ENCODE measurements at regions not wholly inside any gene's neighbourhood (a gene's known extent, or its start where the extent isn't known, plus 50 kb on each side); places are given as distances from the start of the nearest gene placed in this dataset.

- TF ChIP-seq RAD21 (IDR thresholded peaks at IDR 0.05) (no peak), HNF4A (conservative IDR thresholded peaks at IDR 0.05) (peak; percentile 61 to 71)
- TF ChIP-seq, protein P1, sequence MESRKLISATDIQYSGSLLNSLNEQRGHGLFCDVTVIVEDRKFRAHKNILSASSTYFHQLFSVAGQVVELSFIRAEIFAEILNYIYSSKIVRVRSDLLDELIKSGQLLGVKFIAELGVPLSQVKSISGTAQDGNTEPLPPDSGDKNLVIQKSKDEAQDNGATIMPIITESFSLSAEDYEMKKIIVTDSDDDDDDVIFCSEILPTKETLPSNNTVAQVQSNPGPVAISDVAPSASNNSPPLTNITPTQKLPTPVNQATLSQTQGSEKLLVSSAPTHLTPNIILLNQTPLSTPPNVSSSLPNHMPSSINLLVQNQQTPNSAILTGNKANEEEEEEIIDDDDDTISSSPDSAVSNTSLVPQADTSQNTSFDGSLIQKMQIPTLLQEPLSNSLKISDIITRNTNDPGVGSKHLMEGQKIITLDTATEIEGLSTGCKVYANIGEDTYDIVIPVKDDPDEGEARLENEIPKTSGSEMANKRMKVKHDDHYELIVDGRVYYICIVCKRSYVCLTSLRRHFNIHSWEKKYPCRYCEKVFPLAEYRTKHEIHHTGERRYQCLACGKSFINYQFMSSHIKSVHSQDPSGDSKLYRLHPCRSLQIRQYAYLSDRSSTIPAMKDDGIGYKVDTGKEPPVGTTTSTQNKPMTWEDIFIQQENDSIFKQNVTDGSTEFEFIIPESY (IDR thresholded peaks at IDR 0.05): no peak
Observed at GRCh38 chr17:71170070-71170469, 950.8 kb upstream of the SOX9 start (continued).

DNA sequence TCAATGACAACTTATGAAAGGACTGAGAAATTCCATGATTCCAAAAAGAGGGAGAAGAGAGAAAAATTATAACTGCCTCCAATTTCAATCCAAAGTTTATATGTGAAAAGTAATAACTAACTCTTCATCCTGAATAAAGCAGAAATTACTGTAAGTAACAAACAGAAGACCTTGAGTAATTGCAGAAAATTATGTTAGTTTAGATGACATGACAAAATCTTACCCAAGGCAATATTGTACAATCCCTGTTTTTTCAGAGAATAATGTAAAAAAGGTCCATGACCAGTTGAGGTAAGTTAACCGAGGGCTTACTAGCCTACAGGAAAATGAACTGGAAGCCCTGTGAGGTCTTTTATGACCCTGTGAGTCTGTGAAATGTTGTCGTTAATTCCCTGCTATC, 949.5 kb upstream of the SOX9 start:
- no peaks in the 10 kb centered on the region for H3K36me3 ChIP-seq (ENCODE audit: control insufficient read depth in 4 of 4, insufficient read depth in 3 of 4, low read depth in 1 of 4, low read length in 3 of 4)
- no peak overlapping the region for H3K9ac ChIP-seq (ENCODE audit: low read depth in 1 of 2, low read length in 2 of 2)
- no peak for DNase-seq (ENCODE audit: low spot score)
- H3K27ac ChIP-seq (ENCODE audit: low read depth in 1 of 2, low read length in 2 of 2): no peak overlapping the region
- TF ChIP-seq HNF4G (IDR thresholded peaks at IDR 0.05) (no peak), GABPA (IDR thresholded peaks at IDR 0.05 in 1 of 2, conservative IDR thresholded peaks at IDR 0.05 in 1 of 2) (no peak), RAD21 (IDR thresholded peaks at IDR 0.05) (no peak), NR2F2 (IDR thresholded peaks at IDR 0.05) (no peak), CTCF (IDR thresholded peaks at IDR 0.05; ENCODE audit: low read depth, low read length, missing input control) (no peak)
- TF ChIP-seq, protein P2, sequence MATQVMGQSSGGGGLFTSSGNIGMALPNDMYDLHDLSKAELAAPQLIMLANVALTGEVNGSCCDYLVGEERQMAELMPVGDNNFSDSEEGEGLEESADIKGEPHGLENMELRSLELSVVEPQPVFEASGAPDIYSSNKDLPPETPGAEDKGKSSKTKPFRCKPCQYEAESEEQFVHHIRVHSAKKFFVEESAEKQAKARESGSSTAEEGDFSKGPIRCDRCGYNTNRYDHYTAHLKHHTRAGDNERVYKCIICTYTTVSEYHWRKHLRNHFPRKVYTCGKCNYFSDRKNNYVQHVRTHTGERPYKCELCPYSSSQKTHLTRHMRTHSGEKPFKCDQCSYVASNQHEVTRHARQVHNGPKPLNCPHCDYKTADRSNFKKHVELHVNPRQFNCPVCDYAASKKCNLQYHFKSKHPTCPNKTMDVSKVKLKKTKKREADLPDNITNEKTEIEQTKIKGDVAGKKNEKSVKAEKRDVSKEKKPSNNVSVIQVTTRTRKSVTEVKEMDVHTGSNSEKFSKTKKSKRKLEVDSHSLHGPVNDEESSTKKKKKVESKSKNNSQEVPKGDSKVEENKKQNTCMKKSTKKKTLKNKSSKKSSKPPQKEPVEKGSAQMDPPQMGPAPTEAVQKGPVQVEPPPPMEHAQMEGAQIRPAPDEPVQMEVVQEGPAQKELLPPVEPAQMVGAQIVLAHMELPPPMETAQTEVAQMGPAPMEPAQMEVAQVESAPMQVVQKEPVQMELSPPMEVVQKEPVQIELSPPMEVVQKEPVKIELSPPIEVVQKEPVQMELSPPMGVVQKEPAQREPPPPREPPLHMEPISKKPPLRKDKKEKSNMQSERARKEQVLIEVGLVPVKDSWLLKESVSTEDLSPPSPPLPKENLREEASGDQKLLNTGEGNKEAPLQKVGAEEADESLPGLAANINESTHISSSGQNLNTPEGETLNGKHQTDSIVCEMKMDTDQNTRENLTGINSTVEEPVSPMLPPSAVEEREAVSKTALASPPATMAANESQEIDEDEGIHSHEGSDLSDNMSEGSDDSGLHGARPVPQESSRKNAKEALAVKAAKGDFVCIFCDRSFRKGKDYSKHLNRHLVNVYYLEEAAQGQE (IDR thresholded peaks at IDR 0.05): no peak
- H3K9me3 ChIP-seq (ENCODE audit: control insufficient read depth in 4 of 4, low read length in 3 of 4): no peaks in the 10 kb centered on the region
- WGBS: 87% methylated on average over 2 of the region's 2 CpGs
- peaks cover 0 to 4% (median 0%) of the 10 kb centered on the region in 4 donors for H3K4me1 ChIP-seq (ENCODE audit: control insufficient read depth in 4 of 4, insufficient read depth in 4 of 4, low read length in 3 of 4)
- no peaks in the 10 kb centered on the region for H3K27me3 ChIP-seq (ENCODE audit: control insufficient read depth in 4 of 4, insufficient read depth in 4 of 4, low read length in 3 of 4)
- H3K4me3 ChIP-seq (ENCODE audit: low read depth in 1 of 3, low read length in 3 of 3): no peak overlapping the region

DNA sequence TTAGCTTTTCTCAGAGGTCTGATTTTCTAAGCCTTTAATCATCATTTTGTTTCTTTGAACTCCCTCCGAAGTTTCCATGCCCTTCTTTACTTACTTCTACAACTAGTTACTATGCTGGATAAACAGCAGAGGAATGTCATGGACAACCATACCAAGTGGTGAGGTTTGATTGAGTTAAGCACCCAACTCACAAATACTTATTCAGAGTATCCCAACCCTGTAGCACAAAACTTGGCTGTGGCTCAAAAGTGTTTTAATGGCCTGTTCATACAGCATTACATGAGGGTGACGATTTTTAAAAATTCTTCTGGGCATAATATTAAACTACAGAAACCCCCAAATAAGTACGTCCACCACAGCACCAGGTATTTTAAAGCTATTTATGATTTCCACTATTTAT, 946.8 kb upstream of the SOX9 start:
- Histone ChIP-seq H3K4me1 (ENCODE audit: control insufficient read depth in 4 of 4, insufficient read depth in 4 of 4, low read length in 3 of 4) (peaks cover 0 to 4% (median 0%) of the 10 kb centered on the region in 4 donors), H3K36me3 (ENCODE audit: control insufficient read depth in 4 of 4, insufficient read depth in 3 of 4, low read depth in 1 of 4, low read length in 3 of 4) (no peaks in the 10 kb centered on the region), H3K27ac (ENCODE audit: low read depth in 1 of 2, low read length in 2 of 2) (no peak overlapping the region), H3K27me3 (ENCODE audit: control insufficient read depth in 4 of 4, insufficient read depth in 4 of 4, low read length in 3 of 4) (no peaks in the 10 kb centered on the region), H3K9ac (ENCODE audit: low read depth in 1 of 2, low read length in 2 of 2) (no peak overlapping the region), H3K4me3 (ENCODE audit: low read depth in 1 of 3, low read length in 3 of 3) (no peak overlapping the region), H3K9me3 (ENCODE audit: control insufficient read depth in 4 of 4, low read length in 3 of 4) (no peaks in the 10 kb centered on the region)
- WGBS: 86% methylated on average over 3 of the region's 3 CpGs
- no peak for DNase-seq (ENCODE audit: low spot score)
- no peak for TF ChIP-seq JUND (IDR thresholded peaks at IDR 0.05)
- TF ChIP-seq, protein P1 (IDR thresholded peaks at IDR 0.05): no peak
- no peak for TF ChIP-seq NR2F2 (IDR thresholded peaks at IDR 0.05)
- no peak for TF ChIP-seq SP1 (IDR thresholded peaks at IDR 0.05)
- no peak for TF ChIP-seq RXRA (IDR thresholded peaks at IDR 0.05)
- TF ChIP-seq HNF4A (conservative IDR thresholded peaks at IDR 0.05): no peak
- TF ChIP-seq YY1 (IDR thresholded peaks at IDR 0.05): no peak
- TF ChIP-seq EGR1 (IDR thresholded peaks at IDR 0.05; ENCODE audit: low read depth in 2 of 2): no peak
- TF ChIP-seq FOXA1 (IDR thresholded peaks at IDR 0.05): no peak
- no peak for TF ChIP-seq ATF3 (IDR thresholded peaks at IDR 0.05)
- TF ChIP-seq TAF1 (conservative IDR thresholded peaks at IDR 0.05): no peak
- TF ChIP-seq FOXA2 (IDR thresholded peaks at IDR 0.05): no peak
- TF ChIP-seq HNF4G (IDR thresholded peaks at IDR 0.05): no peak
- TF ChIP-seq, protein P2 (IDR thresholded peaks at IDR 0.05): no peak
- TF ChIP-seq GABPA (IDR thresholded peaks at IDR 0.05 in 1 of 2, conservative IDR thresholded peaks at IDR 0.05 in 1 of 2): no peak
- no peak for TF ChIP-seq RAD21 (IDR thresholded peaks at IDR 0.05)

Data from liver (tissue), 8 donors.